ENCODE measurements at regions not wholly inside any gene's neighbourhood (a gene's known extent, or its start where the extent isn't known, plus 50 kb on each side); places are given as distances from the start of the nearest gene placed in this dataset.

- 80% methylated on average over 1 of the region's 3 CpGs; no CpG with 5 or more reads in 1 of the 2 experiments for WGBS, 2 experiments (ENCODE audit: insufficient coverage in 2 of 2)
- no peaks in the 10 kb centered on the region for H3K36me3 ChIP-seq (ENCODE audit: control insufficient read depth, insufficient read depth, low read length)
- no peaks in the 10 kb centered on the region for H3K4me1 ChIP-seq (ENCODE audit: control insufficient read depth, insufficient read depth, low read length, poor library complexity, severe bottlenecking)
- H3K9me3 ChIP-seq (ENCODE audit: control insufficient read depth, low read length) = peaks cover 4% of the 10 kb centered on the region
- H3K27ac ChIP-seq (ENCODE audit: low read depth, low read length, severe bottlenecking) = no peak overlapping the region
- H3K4me3 ChIP-seq (ENCODE audit: extremely low read depth, insufficient read depth, low read length, poor library complexity, severe bottlenecking) = no peak overlapping the region
Measured at GRCh38 chr3:106942051-106942450, 435.2 kb upstream of the CCDC54 start.

DNA sequence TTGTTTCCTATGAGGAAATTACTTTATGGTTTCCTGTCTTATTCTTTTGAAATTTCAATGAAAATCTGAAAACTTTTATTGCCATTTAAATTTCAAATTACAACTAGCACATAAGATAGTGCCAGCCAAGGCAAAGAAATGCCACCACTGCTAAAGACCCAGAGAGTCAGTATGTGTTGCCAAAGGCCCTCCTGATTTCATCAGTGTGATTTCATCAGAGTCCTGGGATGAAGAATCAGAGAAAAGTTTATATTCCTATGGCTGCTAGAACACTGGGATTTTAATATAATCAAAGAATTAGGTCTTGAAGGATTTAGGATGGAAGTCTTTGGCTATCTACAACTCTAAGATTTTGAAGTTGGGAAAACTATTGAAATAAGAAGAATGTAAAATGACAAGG lies 434.2 kb upstream of the CCDC54 start:
- Histone ChIP-seq H3K4me1 (ENCODE audit: control insufficient read depth, insufficient read depth, low read length, poor library complexity, severe bottlenecking) (no peaks in the 10 kb centered on the region), H3K4me3 (ENCODE audit: extremely low read depth, insufficient read depth, low read length, poor library complexity, severe bottlenecking) (no peak overlapping the region), H3K27ac (ENCODE audit: low read depth, low read length, severe bottlenecking) (no peak overlapping the region)

DNA sequence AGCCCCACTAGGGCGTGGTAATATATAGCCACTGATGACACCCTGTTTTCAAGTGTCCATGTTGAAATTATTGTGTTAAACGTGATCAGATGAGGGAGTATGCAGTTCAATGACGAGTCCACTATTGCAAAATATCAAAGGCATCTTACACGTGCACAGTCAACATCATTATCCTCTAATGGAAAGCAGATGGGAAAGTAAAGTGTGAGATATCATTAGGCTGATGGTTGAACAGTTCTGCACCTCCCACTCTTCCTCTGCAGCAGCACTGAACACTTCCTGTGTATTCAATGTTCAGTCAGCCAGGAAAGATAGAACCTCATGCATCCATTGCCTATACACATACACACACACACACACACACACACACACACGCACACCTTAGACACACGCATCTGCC lies 431.8 kb upstream of the CCDC54 start:
- no peak overlapping the region for H3K27ac ChIP-seq (ENCODE audit: low read depth, low read length, severe bottlenecking)
- no peaks in the 10 kb centered on the region for H3K4me1 ChIP-seq (ENCODE audit: control insufficient read depth, insufficient read depth, low read length, poor library complexity, severe bottlenecking)
- H3K36me3 ChIP-seq (ENCODE audit: control insufficient read depth, insufficient read depth, low read length) = no peaks in the 10 kb centered on the region
- no CpG with 5 or more reads among the region's 6 CpGs for WGBS, 2 experiments (ENCODE audit: insufficient coverage in 2 of 2)
- H3K4me3 ChIP-seq (ENCODE audit: extremely low read depth, insufficient read depth, low read length, poor library complexity, severe bottlenecking) = no peak overlapping the region
- peaks cover 2% of the 10 kb centered on the region for H3K9me3 ChIP-seq (ENCODE audit: control insufficient read depth, low read length)

More for the DNA sequence above, 434.2 kb upstream of the CCDC54 start:
- Histone ChIP-seq H3K9me3 (ENCODE audit: control insufficient read depth, low read length) (peaks cover 4% of the 10 kb centered on the region), H3K36me3 (ENCODE audit: control insufficient read depth, insufficient read depth, low read length) (no peaks in the 10 kb centered on the region)

DNA sequence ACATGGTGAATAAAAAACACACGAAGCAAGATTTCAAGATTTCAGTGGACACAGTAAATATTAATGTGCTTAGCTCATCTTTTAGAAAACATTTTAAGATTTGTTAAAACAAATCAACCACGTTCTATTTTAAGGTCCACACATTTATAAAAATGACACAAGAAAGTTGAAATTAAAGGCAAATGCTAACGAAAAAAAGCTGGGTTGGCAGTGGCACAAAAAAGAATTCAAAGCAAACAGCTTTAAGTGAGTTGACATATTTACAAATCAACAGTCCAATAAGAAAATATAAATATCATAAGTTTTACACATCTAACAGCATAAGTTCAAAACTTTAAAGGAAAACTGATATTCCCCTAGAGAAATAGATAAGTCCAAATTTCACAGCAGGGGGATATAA lies 430.4 kb upstream of the CCDC54 start:
- Histone ChIP-seq H3K4me1 (ENCODE audit: control insufficient read depth, insufficient read depth, low read length, poor library complexity, severe bottlenecking) (no peaks in the 10 kb centered on the region), H3K27ac (ENCODE audit: low read depth, low read length, severe bottlenecking) (no peak overlapping the region), H3K4me3 (ENCODE audit: extremely low read depth, insufficient read depth, low read length, poor library complexity, severe bottlenecking) (no peak overlapping the region), H3K36me3 (ENCODE audit: control insufficient read depth, insufficient read depth, low read length) (no peaks in the 10 kb centered on the region), H3K9me3 (ENCODE audit: control insufficient read depth, low read length) (no peaks in the 10 kb centered on the region)
- WGBS, 2 experiments (ENCODE audit: insufficient coverage in 2 of 2) = no CpG with 5 or more reads among the region's 3 CpGs

GRCh38 chr3:106957029-106957428 lies 420.2 kb upstream of the CCDC54 start:
- Histone ChIP-seq H3K9me3 (ENCODE audit: control insufficient read depth, low read length) (no peaks in the 10 kb centered on the region), H3K36me3 (ENCODE audit: control insufficient read depth, insufficient read depth, low read length) (no peaks in the 10 kb centered on the region), H3K4me3 (ENCODE audit: extremely low read depth, insufficient read depth, low read length, poor library complexity, severe bottlenecking) (no peak overlapping the region), H3K4me1 (ENCODE audit: control insufficient read depth, insufficient read depth, low read length, poor library complexity, severe bottlenecking) (no peaks in the 10 kb centered on the region), H3K27ac (ENCODE audit: low read depth, low read length, severe bottlenecking) (no peak overlapping the region)
- WGBS, 2 experiments (ENCODE audit: insufficient coverage in 2 of 2) = 85 to 100% methylated on average over 1 to 2 of the region's 3 CpGs

- no CpG with 5 or more reads among the region's 1 CpG for WGBS, 2 experiments (ENCODE audit: insufficient coverage in 2 of 2)
- Histone ChIP-seq H3K4me3 (ENCODE audit: extremely low read depth, insufficient read depth, low read length, poor library complexity, severe bottlenecking) (no peak overlapping the region), H3K27ac (ENCODE audit: low read depth, low read length, severe bottlenecking) (no peak overlapping the region), H3K36me3 (ENCODE audit: control insufficient read depth, insufficient read depth, low read length) (no peaks in the 10 kb centered on the region), H3K4me1 (ENCODE audit: control insufficient read depth, insufficient read depth, low read length, poor library complexity, severe bottlenecking) (peaks cover 3% of the 10 kb centered on the region), H3K9me3 (ENCODE audit: control insufficient read depth, low read length) (no peaks in the 10 kb centered on the region)
Measured at GRCh38 chr3:106962993-106963392, 414.2 kb upstream of the CCDC54 start.

GRCh38 chr3:106963442-106963841 lies 413.8 kb upstream of the CCDC54 start:
- H3K4me1 ChIP-seq (ENCODE audit: control insufficient read depth, insufficient read depth, low read length, poor library complexity, severe bottlenecking) = peaks cover 3% of the 10 kb centered on the region
- no peak overlapping the region for H3K4me3 ChIP-seq (ENCODE audit: extremely low read depth, insufficient read depth, low read length, poor library complexity, severe bottlenecking)
- no peaks in the 10 kb centered on the region for H3K9me3 ChIP-seq (ENCODE audit: control insufficient read depth, low read length)
- no peak overlapping the region for H3K27ac ChIP-seq (ENCODE audit: low read depth, low read length, severe bottlenecking)
- 57 to 88% methylated on average over 1 of the region's 1 CpG for WGBS, 2 experiments (ENCODE audit: insufficient coverage in 2 of 2)
- no peaks in the 10 kb centered on the region for H3K36me3 ChIP-seq (ENCODE audit: control insufficient read depth, insufficient read depth, low read length)

DNA sequence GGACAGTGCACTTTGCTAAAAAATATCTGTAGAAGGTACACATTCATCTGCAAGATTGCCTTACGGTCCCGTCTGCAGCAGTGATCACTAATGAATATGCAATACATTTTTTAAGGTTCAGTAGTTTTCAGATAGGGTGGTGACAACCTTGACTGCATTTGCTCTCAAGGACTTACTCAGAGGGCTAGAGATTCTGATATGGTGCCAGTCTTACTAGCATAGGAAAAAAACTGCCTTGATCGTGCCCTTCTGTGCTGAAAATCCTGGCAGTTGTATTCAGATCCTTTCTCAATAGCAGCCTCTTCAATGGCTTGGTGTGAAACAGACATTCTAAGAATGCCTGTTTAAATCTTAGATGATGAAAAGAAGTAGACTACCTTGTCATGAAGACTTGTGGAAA lies 411.9 kb upstream of the CCDC54 start:
- no peaks in the 10 kb centered on the region for H3K9me3 ChIP-seq (ENCODE audit: control insufficient read depth, low read length)
- H3K4me3 ChIP-seq (ENCODE audit: extremely low read depth, insufficient read depth, low read length, poor library complexity, severe bottlenecking) = no peak overlapping the region
- H3K27ac ChIP-seq (ENCODE audit: low read depth, low read length, severe bottlenecking) = no peak overlapping the region
- no peaks in the 10 kb centered on the region for H3K36me3 ChIP-seq (ENCODE audit: control insufficient read depth, insufficient read depth, low read length)
- 0 to 39% methylated on average over 1 to 3 of the region's 3 CpGs for WGBS, 2 experiments (ENCODE audit: insufficient coverage in 2 of 2)
- peaks cover 3% of the 10 kb centered on the region for H3K4me1 ChIP-seq (ENCODE audit: control insufficient read depth, insufficient read depth, low read length, poor library complexity, severe bottlenecking)

- Histone ChIP-seq H3K4me3 (ENCODE audit: extremely low read depth, insufficient read depth, low read length, poor library complexity, severe bottlenecking) (no peak overlapping the region), H3K36me3 (ENCODE audit: control insufficient read depth, insufficient read depth, low read length) (no peaks in the 10 kb centered on the region), H3K9me3 (ENCODE audit: control insufficient read depth, low read length) (no peaks in the 10 kb centered on the region), H3K4me1 (ENCODE audit: control insufficient read depth, insufficient read depth, low read length, poor library complexity, severe bottlenecking) (no peaks in the 10 kb centered on the region), H3K27ac (ENCODE audit: low read depth, low read length, severe bottlenecking) (no peak overlapping the region)
- 69% methylated on average over 2 of the region's 4 CpGs; no CpG with 5 or more reads in 1 of the 2 experiments for WGBS, 2 experiments (ENCODE audit: insufficient coverage in 2 of 2)
Measured at GRCh38 chr3:106969596-106969995, 407.6 kb upstream of the CCDC54 start.

- no peak overlapping the region for H3K27ac ChIP-seq (ENCODE audit: low read depth, low read length, severe bottlenecking)
- no peaks in the 10 kb centered on the region for H3K4me1 ChIP-seq (ENCODE audit: control insufficient read depth, insufficient read depth, low read length, poor library complexity, severe bottlenecking)
- H3K36me3 ChIP-seq (ENCODE audit: control insufficient read depth, insufficient read depth, low read length) = no peaks in the 10 kb centered on the region
- H3K4me3 ChIP-seq (ENCODE audit: extremely low read depth, insufficient read depth, low read length, poor library complexity, severe bottlenecking) = no peak overlapping the region
- no peaks in the 10 kb centered on the region for H3K9me3 ChIP-seq (ENCODE audit: control insufficient read depth, low read length)
- no CpG with 5 or more reads among the region's 1 CpG for WGBS, 2 experiments (ENCODE audit: insufficient coverage in 2 of 2)
Measured at GRCh38 chr3:106981392-106981791, 395.8 kb upstream of the CCDC54 start.

GRCh38 chr3:106985721-106986120 lies 391.5 kb upstream of the CCDC54 start:
- Histone ChIP-seq H3K27ac (ENCODE audit: low read depth, low read length, severe bottlenecking) (no peak overlapping the region), H3K4me1 (ENCODE audit: control insufficient read depth, insufficient read depth, low read length, poor library complexity, severe bottlenecking) (no peaks in the 10 kb centered on the region), H3K4me3 (ENCODE audit: extremely low read depth, insufficient read depth, low read length, poor library complexity, severe bottlenecking) (no peak overlapping the region), H3K36me3 (ENCODE audit: control insufficient read depth, insufficient read depth, low read length) (no peaks in the 10 kb centered on the region), H3K9me3 (ENCODE audit: control insufficient read depth, low read length) (peaks cover 3% of the 10 kb centered on the region)
- no CpG with 5 or more reads among the region's 2 CpGs for WGBS, 2 experiments (ENCODE audit: insufficient coverage in 2 of 2)
